K562 (cell line): ENCODE measurements at regions not wholly inside any gene's neighbourhood (a gene's known extent, or its start where the extent isn't known, plus 50 kb on each side); places are given as distances from the start of the nearest gene placed in this dataset.
"Not testable (repeated sequence)": the region's sequence is repeated elsewhere in the genome, so short reads cannot be mapped to it uniquely, and the experiment has no call there.

Source experiments
- BCOR ChIP-seq: fragments of 450-650 bp; IDR thresholded peaks from 2 replicates; pipeline ENCODE4 v1.6.1; 2016
- EP400 ChIP-seq: fragments of 450-650 bp; IDR thresholded peaks from 2 replicates; pipeline ENCODE4 v1.6.1; 2017; ENCODE audit warnings: antibody characterized with exemption, mild to moderate bottlenecking, moderate library complexity
- HDAC3 ChIP-seq: fragments of 450-650 bp; IDR thresholded peaks from 2 replicates; pipeline ENCODE4 v1.6.1; 2018; ENCODE audit warnings: borderline replicate concordance, mild to moderate bottlenecking, moderate library complexity; ENCODE audit not compliant: partially characterized antibody
- L3MBTL2 ChIP-seq: fragments of 450-650 bp; IDR thresholded peaks from 2 replicates; pipeline ENCODE4 v1.6.1; 2016; ENCODE audit warnings: mild to moderate bottlenecking, moderate library complexity
- PHF20 ChIP-seq: fragments of 450-650 bp; IDR thresholded peaks from 2 replicates; pipeline ENCODE4 v1.6.1; 2018; ENCODE audit not compliant: partially characterized antibody
- RAD51 ChIP-seq: fragments of 450-650 bp; IDR thresholded peaks from 2 replicates; pipeline ENCODE4 v1.7.1; 2016; ENCODE audit warnings: low read depth, mild to moderate bottlenecking, borderline replicate concordance
- TEAD4 ChIP-seq, 2 experiments: sonication (generic) in 1 of 2; formaldehyde crosslinking in 1 of 2; IDR thresholded peaks; 2 replicates each; pipeline versions ENCODE4 v1.6.1 to v1.8.0; 2012 to 2022; ENCODE audit warnings: borderline replicate concordance in 1 of 2, inconsistent platforms in 1 of 2, low read length in 1 of 2, mild to moderate bottlenecking in 1 of 2, missing genetic modification reagents in 1 of 2
- TF ChIP-seq, protein P1 (sequence below): sonication (generic); formaldehyde crosslinking; IDR thresholded peaks from 2 replicates; pipeline ENCODE4 v1.8.1; 2023; ENCODE audit warnings: mild to moderate bottlenecking, missing genetic modification reagents
- TF ChIP-seq, protein P2 (sequence below), 3 experiments: IDR thresholded peaks in 2 of 3; conservative IDR thresholded peaks in 1 of 3; 2 replicates each; pipeline ENCODE4 v1.5.1; 2011 to 2012; ENCODE audit warnings: low read length in 3 of 3, mild to moderate bottlenecking in 3 of 3, control low read depth in 2 of 3, improper control_type of control experiment in 1 of 3, inconsistent platforms in 1 of 3, low read depth in 1 of 3, mixed read lengths in 1 of 3, moderate library complexity in 1 of 3; ENCODE audit not compliant: insufficient read depth in 2 of 3

DNA sequence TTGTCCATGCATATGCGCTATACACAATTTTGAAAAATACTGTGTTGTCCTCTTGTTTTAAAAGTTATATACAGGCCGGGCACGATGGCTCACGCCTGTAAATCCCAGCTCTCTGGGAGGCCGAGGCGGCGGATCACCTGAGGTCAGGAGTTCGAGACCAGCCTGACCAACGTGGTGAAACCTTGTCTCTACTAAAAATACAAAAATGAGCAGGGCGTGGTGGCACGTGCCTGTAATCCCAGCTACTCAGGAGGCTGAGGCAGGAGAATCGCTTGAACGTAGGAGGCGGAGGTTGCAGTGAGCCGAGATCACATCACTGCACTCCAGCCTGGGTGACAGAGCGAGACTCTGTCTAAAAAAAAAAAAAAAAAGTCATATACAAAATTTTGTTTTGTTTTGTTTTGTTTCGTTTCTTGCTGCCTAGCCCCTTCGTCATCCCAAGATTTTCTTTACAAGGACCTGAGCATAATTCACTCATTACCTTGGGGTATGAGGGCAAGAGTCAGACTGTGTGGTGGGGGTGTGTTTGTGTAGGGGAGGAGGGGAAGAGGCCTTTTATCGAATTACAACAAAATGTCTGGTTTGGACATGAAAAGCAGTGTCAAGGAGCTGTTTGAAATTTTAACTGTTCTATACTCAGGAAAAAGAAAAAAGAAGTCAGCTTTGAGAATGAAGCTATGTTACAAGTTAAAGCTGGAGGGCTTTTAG is 74.8 kb upstream of the PRSS16 start (continued):
- TF ChIP-seq, protein P1, sequence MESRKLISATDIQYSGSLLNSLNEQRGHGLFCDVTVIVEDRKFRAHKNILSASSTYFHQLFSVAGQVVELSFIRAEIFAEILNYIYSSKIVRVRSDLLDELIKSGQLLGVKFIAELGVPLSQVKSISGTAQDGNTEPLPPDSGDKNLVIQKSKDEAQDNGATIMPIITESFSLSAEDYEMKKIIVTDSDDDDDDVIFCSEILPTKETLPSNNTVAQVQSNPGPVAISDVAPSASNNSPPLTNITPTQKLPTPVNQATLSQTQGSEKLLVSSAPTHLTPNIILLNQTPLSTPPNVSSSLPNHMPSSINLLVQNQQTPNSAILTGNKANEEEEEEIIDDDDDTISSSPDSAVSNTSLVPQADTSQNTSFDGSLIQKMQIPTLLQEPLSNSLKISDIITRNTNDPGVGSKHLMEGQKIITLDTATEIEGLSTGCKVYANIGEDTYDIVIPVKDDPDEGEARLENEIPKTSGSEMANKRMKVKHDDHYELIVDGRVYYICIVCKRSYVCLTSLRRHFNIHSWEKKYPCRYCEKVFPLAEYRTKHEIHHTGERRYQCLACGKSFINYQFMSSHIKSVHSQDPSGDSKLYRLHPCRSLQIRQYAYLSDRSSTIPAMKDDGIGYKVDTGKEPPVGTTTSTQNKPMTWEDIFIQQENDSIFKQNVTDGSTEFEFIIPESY (CRISPR knock-in tag) = peak; percentile 58; the same call in 1 of the 2 replicates
- TF ChIP-seq TEAD4 (IDR thresholded peaks at IDR 0.05; ENCODE audit: low read length) (0 out of 2 replicates have a peak, but pooled peaks have one; percentile 3), RAD51 (peak; percentile 30; the same call in 1 of the 2 replicates), PHF20 (peak; percentile 49), HDAC3 (peak; percentile 8), L3MBTL2 (peak; percentile 57), EP400 (peak; percentile 31; the same call in 1 of the 2 replicates), BCOR (peak; percentile 68; the same call in 1 of the 2 replicates)
- not testable (repeated sequence) for TF ChIP-seq TEAD4 (CRISPR knock-in tag; IDR thresholded peaks at IDR 0.05; ENCODE audit: borderline replicate concordance)
- TF ChIP-seq, protein P2, sequence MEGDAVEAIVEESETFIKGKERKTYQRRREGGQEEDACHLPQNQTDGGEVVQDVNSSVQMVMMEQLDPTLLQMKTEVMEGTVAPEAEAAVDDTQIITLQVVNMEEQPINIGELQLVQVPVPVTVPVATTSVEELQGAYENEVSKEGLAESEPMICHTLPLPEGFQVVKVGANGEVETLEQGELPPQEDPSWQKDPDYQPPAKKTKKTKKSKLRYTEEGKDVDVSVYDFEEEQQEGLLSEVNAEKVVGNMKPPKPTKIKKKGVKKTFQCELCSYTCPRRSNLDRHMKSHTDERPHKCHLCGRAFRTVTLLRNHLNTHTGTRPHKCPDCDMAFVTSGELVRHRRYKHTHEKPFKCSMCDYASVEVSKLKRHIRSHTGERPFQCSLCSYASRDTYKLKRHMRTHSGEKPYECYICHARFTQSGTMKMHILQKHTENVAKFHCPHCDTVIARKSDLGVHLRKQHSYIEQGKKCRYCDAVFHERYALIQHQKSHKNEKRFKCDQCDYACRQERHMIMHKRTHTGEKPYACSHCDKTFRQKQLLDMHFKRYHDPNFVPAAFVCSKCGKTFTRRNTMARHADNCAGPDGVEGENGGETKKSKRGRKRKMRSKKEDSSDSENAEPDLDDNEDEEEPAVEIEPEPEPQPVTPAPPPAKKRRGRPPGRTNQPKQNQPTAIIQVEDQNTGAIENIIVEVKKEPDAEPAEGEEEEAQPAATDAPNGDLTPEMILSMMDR (IDR thresholded peaks at IDR 0.05 in 2 of 3, conservative IDR thresholded peaks at IDR 0.05 in 1 of 3; ENCODE audit: insufficient read depth in 2 of 3, low read depth in 1 of 3, low read length in 3 of 3) = peak in 1 of 3 experiments; percentile 8; a peak in 1 of 6 replicates
